ENCODE measurements at regions not wholly inside any gene's neighbourhood (a gene's known extent, or its start where the extent isn't known, plus 50 kb on each side); places are given as distances from the start of the nearest gene placed in this dataset.

DNA sequence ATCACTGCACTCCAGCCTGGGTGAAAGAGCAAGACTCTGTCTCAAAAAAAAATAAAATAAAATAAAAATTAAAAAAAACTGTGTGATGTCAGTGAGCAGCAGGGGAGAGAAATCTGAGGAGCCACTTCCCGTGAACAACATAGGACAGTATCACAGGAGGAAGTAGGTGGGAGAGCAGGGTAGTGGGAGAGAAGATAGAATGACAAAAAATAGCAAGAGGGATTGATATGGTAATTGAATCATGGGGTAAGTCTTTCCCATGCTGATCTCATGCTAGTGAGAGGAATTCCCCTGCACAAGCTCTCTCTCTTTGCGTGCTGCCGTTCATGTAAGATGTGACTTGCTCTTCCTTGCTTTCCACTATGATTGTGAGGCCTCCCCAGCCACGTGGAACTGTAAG, 81.6 kb upstream of the PBX1 start:
- ChIA-PET RAD21 (ENCODE audit: low non-redundant PET in 1 of 2, low total read pairs in 2 of 2, uncharacterized antibody in 2 of 2, unreplicated experiment in 2 of 2) (no interaction called here), CTCF (no interaction called here), POLR2A (no interaction called here)
- Histone ChIP-seq H4K20me1 (ENCODE audit: insufficient read depth) (no peaks in the 10 kb centered on the region), H3K79me2 (ENCODE audit: insufficient read depth, low read length) (no peaks in the 10 kb centered on the region), H3K36me3 (ENCODE audit: control insufficient read depth in 1 of 2, insufficient read depth in 2 of 2, low read length in 2 of 2) (no peaks in the 10 kb centered on the region), H3K9ac (ENCODE audit: low read length) (no peak overlapping the region), H3K9me2 (ENCODE audit: insufficient read depth) (no peaks in the 10 kb centered on the region), H2AFZ (ENCODE audit: low read depth, low read length, poor library complexity, severe bottlenecking) (no peak overlapping the region), H3K27ac (ENCODE audit: low read depth, low read length) (no peak overlapping the region), H3K4me1 (ENCODE audit: control insufficient read depth in 1 of 2, insufficient read depth in 2 of 2, low read length in 2 of 2) (no peaks in the 10 kb centered on the region), H3K9me3 (ENCODE audit: control insufficient read depth in 1 of 2, insufficient read depth in 1 of 2, low read depth in 1 of 2, low read length in 2 of 2) (no peaks in the 10 kb centered on the region), H3K4me3 (replicated peaks in 1 of 2; ENCODE audit: low read depth in 1 of 2, low read length in 2 of 2) (no peak overlapping the region), H3K4me2 (ENCODE audit: low read length) (no peak overlapping the region), H3K27me3 (ENCODE audit: insufficient read depth, low read length) (no peaks in the 10 kb centered on the region)
- no peak for TF ChIP-seq JUND (IDR thresholded peaks at IDR 0.05)
- no peak for TF ChIP-seq POLR2AphosphoS5 (IDR thresholded peaks at IDR 0.05; ENCODE audit: low read depth, low read length)
- TF ChIP-seq ELF1 (IDR thresholded peaks at IDR 0.05; ENCODE audit: borderline replicate concordance, low read depth): no peak
- TF ChIP-seq CBX3 (IDR thresholded peaks at IDR 0.05; ENCODE audit: low read depth): no peak
- TF ChIP-seq EZH2 (IDR thresholded peaks at IDR 0.05): no peak
- no peak for TF ChIP-seq CEBPB (IDR thresholded peaks at IDR 0.05; ENCODE audit: low read depth)
- no peak for TF ChIP-seq POLR2A (IDR thresholded peaks at IDR 0.05; ENCODE audit: borderline replicate concordance, extremely low read depth, insufficient read depth, insufficient read length)
- no peak for TF ChIP-seq SIN3A (IDR thresholded peaks at IDR 0.05; ENCODE audit: low read depth)
- no peak for TF ChIP-seq ZNF274 (IDR thresholded peaks at IDR 0.05; ENCODE audit: low read depth, low read length)
- no peak for ATAC-seq
- no TSS peak for BruUV-seq (replicated peaks)
- DNase-seq (ENCODE audit: low read depth, low spot score): no peak
- intact Hi-C loops (cut with micrococcal nuclease): no loop called here

- H3K9ac ChIP-seq (ENCODE audit: low read length): no peak overlapping the region
- no peaks in the 10 kb centered on the region for H3K79me2 ChIP-seq (ENCODE audit: insufficient read depth, low read length)
- no TSS peak for BruUV-seq (replicated peaks)
- no peak overlapping the region for H3K27ac ChIP-seq (ENCODE audit: low read depth, low read length)
- no peaks in the 10 kb centered on the region for H3K9me3 ChIP-seq (ENCODE audit: control insufficient read depth in 1 of 2, insufficient read depth in 1 of 2, low read depth in 1 of 2, low read length in 2 of 2)
- no peak for TF ChIP-seq ATF3 (IDR thresholded peaks at IDR 0.05)
- TF ChIP-seq TCF7L2 (IDR thresholded peaks at IDR 0.05; ENCODE audit: borderline replicate concordance, extremely low read depth, insufficient read depth, insufficient read length): no peak
- TF ChIP-seq REST (IDR thresholded peaks at IDR 0.05; ENCODE audit: low read depth): no peak
- TF ChIP-seq ZFX (IDR thresholded peaks at IDR 0.05): no peak
- no peak for TF ChIP-seq SP1 (IDR thresholded peaks at IDR 0.05; ENCODE audit: low read depth)
- intact Hi-C loops (cut with micrococcal nuclease): no loop called here
- DNase-seq (ENCODE audit: low read depth, low spot score) (no peak), ATAC-seq (no peak)
- H4K20me1 ChIP-seq (ENCODE audit: insufficient read depth): no peaks in the 10 kb centered on the region
- H2AFZ ChIP-seq (ENCODE audit: low read depth, low read length, poor library complexity, severe bottlenecking): no peak overlapping the region
- no peaks in the 10 kb centered on the region for H3K9me2 ChIP-seq (ENCODE audit: insufficient read depth)
- POLR2A ChIA-PET: no interaction called here
- RAD21 ChIA-PET (ENCODE audit: low non-redundant PET in 1 of 2, low total read pairs in 2 of 2, uncharacterized antibody in 2 of 2, unreplicated experiment in 2 of 2): no interaction called here
- CTCF ChIA-PET: no interaction called here
- no peaks in the 10 kb centered on the region for H3K36me3 ChIP-seq (ENCODE audit: control insufficient read depth in 1 of 2, insufficient read depth in 2 of 2, low read length in 2 of 2)
- H3K4me2 ChIP-seq (ENCODE audit: low read length): no peak overlapping the region
- H3K27me3 ChIP-seq (ENCODE audit: insufficient read depth, low read length): no peaks in the 10 kb centered on the region
- no peak overlapping the region for H3K4me3 ChIP-seq (replicated peaks in 1 of 2; ENCODE audit: low read depth in 1 of 2, low read length in 2 of 2)
- no peaks in the 10 kb centered on the region for H3K4me1 ChIP-seq (ENCODE audit: control insufficient read depth in 1 of 2, insufficient read depth in 2 of 2, low read length in 2 of 2)
Measured at GRCh38 chr1:164479242-164479641, 79.7 kb upstream of the PBX1 start.

All from HCT116 (cell line).